ENCODE measurements at regions not wholly inside any gene's neighbourhood (a gene's known extent, or its start where the extent isn't known, plus 50 kb on each side); places are given as distances from the start of the nearest gene placed in this dataset.

DNA sequence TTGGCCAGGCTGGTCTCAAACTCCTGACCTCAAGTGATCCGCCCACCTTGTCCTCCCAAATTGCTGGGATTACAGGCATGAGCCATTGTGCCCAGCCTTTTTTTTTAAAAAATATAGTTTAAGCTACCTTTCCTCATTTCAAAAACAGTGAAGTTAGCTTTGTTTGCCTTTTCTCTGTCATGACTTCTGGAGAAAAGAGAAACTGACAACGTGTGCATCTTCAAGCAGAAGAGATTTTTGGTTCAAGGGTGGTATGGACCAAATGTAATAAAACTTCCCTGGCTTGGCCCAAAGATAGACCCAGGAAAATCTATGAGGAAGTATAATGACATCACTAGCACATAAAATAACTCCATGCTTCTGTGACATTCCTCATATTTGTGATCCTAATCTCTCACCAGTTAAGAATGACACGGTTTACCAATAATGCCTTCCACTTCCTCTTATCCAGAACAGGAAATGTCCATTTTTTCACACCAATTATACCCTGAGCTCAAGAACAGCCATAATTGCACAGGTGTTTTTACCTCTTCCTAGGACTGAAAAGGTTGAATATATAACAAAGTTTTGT lies 781.2 kb upstream of the NR2F2 start:
- DNase-seq = no peak
- TF ChIP-seq, protein P1, sequence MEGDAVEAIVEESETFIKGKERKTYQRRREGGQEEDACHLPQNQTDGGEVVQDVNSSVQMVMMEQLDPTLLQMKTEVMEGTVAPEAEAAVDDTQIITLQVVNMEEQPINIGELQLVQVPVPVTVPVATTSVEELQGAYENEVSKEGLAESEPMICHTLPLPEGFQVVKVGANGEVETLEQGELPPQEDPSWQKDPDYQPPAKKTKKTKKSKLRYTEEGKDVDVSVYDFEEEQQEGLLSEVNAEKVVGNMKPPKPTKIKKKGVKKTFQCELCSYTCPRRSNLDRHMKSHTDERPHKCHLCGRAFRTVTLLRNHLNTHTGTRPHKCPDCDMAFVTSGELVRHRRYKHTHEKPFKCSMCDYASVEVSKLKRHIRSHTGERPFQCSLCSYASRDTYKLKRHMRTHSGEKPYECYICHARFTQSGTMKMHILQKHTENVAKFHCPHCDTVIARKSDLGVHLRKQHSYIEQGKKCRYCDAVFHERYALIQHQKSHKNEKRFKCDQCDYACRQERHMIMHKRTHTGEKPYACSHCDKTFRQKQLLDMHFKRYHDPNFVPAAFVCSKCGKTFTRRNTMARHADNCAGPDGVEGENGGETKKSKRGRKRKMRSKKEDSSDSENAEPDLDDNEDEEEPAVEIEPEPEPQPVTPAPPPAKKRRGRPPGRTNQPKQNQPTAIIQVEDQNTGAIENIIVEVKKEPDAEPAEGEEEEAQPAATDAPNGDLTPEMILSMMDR (IDR thresholded peaks at IDR 0.05) = no peak
- TF ChIP-seq POLR2A (IDR thresholded peaks at IDR 0.05) = no peak
- no peaks in the 10 kb centered on the region for H3K36me3 ChIP-seq
- 51 to 63% methylated on average over 3 of the region's 3 CpGs for WGBS, 2 donors
- H3K27ac ChIP-seq = no peak overlapping the region
- H3K9me3 ChIP-seq = no peaks in the 10 kb centered on the region
- intact Hi-C loops (cut with DNase I) = no loop called here
- no peaks in the 10 kb centered on the region for H3K27me3 ChIP-seq
- no peak overlapping the region for H3K4me3 ChIP-seq
- H3K4me1 ChIP-seq = no peaks in the 10 kb centered on the region

DNA sequence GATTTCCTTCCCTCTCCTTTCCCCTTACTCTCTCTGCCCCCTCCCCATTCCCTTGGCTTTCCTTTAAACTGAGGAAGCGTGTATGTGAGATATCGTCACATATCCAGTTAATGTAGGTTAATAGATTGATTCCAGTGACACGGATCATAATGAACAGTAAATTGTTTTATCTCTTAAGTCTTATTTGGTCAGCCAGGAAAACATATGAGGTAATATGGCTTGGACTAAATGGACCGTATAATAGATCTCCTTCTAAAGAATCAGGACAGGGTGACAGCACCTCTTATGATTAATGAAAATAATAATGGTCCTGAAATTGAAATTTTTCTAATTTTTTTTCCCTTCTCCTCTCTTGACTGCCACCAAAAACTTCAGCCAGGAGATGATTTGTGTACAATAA lies 779.8 kb upstream of the NR2F2 start:
- H3K4me3 ChIP-seq = no peak overlapping the region
- no peak overlapping the region for H3K27ac ChIP-seq
- no peaks in the 10 kb centered on the region for H3K27me3 ChIP-seq
- DNase-seq = no peak
- WGBS, 2 donors = 77 to 78% methylated on average over 4 of the region's 4 CpGs
- no peaks in the 10 kb centered on the region for H3K9me3 ChIP-seq
- H3K4me1 ChIP-seq = no peaks in the 10 kb centered on the region
- H3K36me3 ChIP-seq = no peaks in the 10 kb centered on the region
- TF ChIP-seq POLR2A (IDR thresholded peaks at IDR 0.05) = no peak
- TF ChIP-seq, protein P1 (IDR thresholded peaks at IDR 0.05) = no peak
- intact Hi-C loops (cut with DNase I) = no loop called here

DNA sequence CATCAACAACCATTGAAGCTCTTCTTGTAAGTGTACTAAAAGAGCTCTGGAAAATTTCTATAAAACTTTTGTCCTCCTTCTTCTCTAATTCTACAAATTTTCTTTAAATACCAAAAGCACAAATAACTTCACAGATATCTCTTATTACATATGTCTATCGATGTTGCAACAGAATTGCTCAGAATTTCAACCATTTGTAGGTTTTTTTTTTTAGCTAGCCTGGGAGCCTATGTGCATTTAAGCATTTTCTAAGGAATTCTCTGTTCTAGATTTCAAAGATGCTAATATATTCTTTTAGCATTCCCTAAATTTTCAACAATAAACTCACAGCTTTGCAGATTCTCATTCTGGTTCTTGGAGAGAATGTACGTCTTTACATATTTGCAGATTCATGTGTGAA lies 774.3 kb upstream of the NR2F2 start:
- Histone ChIP-seq H3K27me3 (no peaks in the 10 kb centered on the region), H3K27ac (no peak overlapping the region), H3K4me1 (peaks cover 0 to 13% (median 5%) of the 10 kb centered on the region in 3 donors), H3K9me3 (no peaks in the 10 kb centered on the region), H3K4me3 (no peak overlapping the region), H3K36me3 (no peaks in the 10 kb centered on the region)
- intact Hi-C loops (cut with DNase I) = no loop called here
- 86 to 91% methylated on average over 2 of the region's 2 CpGs for WGBS, 2 donors
- DNase-seq = no peak
- TF ChIP-seq, protein P1 (IDR thresholded peaks at IDR 0.05) = no peak
- TF ChIP-seq POLR2A (IDR thresholded peaks at IDR 0.05) = no peak

DNA sequence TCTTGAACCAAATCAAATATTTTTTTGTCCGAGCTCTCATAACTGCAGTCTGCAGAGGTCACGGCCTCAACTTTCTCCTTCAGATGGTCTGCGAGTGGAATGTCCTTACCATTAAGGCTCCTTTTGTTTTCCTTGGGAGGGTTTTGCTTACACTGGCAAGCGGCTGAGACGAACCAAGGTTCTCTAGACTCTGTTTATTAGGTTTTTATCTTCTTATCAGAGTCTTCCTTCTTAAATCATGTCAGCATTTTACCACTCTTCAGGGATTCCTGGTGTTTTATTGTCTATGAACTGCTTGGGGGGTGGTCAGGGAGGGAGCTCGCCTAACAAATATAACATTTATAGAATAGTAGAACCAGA lies 773.7 kb upstream of the NR2F2 start:
- Histone ChIP-seq H3K4me1 (peaks cover 0 to 13% (median 5%) of the 10 kb centered on the region in 3 donors), H3K4me3 (no peak overlapping the region), H3K27ac (peak overlapping the region in 1 of 4 donors; percentile 3), H3K27me3 (no peaks in the 10 kb centered on the region), H3K9me3 (no peaks in the 10 kb centered on the region), H3K36me3 (no peaks in the 10 kb centered on the region)
- intact Hi-C loops (cut with DNase I) = no loop called here
- DNase-seq = no peak
- WGBS, 2 donors = 68 to 82% methylated on average over 6 of the region's 6 CpGs
- no peak for TF ChIP-seq POLR2A (IDR thresholded peaks at IDR 0.05)
- TF ChIP-seq, protein P1 (IDR thresholded peaks at IDR 0.05) = no peak

DNA sequence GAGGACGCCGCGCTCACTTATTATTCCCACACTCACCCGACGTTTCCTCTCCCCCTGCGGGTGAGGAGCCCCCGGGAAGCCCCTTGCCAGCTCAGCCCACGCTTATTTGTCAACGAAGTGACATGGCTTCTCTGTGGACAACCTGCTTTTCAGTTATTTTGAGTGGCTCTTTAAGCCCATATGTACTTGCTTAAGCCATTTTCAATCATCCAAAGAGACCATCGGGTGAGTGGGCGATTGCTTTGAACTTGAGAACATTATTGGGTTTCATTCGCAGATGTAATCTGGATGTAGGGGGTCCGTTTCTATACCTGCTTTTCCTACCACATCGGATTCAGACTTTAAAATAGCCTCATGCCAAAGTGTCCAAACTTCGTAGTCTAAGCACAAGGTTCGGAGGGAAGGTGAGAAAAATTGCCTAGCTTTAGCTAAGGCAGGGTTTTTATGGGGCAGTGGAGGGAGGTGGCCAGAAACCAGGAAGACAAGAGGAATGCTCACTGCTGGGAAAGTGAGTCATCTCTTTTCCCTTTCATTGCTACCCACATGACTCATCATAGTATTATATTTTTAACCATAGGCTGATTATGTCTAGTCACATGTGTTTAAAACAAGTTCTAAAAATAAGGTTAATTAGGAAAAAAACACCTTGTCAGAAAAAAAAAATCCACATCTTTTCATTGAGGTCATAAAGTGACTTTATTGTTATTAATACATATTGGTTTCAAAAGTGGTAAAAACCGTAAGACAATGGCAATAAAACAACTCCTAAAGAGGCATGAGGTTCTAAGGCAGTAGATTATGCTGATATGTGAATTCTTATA lies 773.1 kb upstream of the NR2F2 start:
- WGBS, 2 donors = 51 to 52% methylated on average over 17 of the region's 17 CpGs

More for the DNA sequence above, 773.1 kb upstream of the NR2F2 start:
- H3K9me3 ChIP-seq = no peaks in the 10 kb centered on the region
- TF ChIP-seq, protein P1 (IDR thresholded peaks at IDR 0.05) = no peak
- TF ChIP-seq POLR2A (IDR thresholded peaks at IDR 0.05) = no peak
- H3K27ac ChIP-seq = peak overlapping the region in 1 of 4 donors; percentile 3
- peaks cover 0 to 13% (median 5%) of the 10 kb centered on the region in 3 donors for H3K4me1 ChIP-seq
- H3K27me3 ChIP-seq = no peaks in the 10 kb centered on the region
- intact Hi-C loops (cut with DNase I) = no loop called here
- H3K4me3 ChIP-seq = no peak overlapping the region
- no peak for DNase-seq
- H3K36me3 ChIP-seq = no peaks in the 10 kb centered on the region
